Panc1 (cell line): ENCODE measurements at regions not wholly inside any gene's neighbourhood (a gene's known extent, or its start where the extent isn't known, plus 50 kb on each side); places are given as distances from the start of the nearest gene placed in this dataset.

ENCODE experiments used
- ATAC-seq: fragments of 200-7000 bp; cut with Tn5 transposase; 2 replicates; pipeline ENCODE4 v1.9.1; 2020; ENCODE audit warnings: mild to moderate bottlenecking, moderate library complexity
- BruUV-seq: library from RNA; stranded (reverse); fragments of 400-500 nt; replicated peaks from 2 replicates; lab custom pipeline; 2021; lab: Mats Ljungman, UMichigan
- CTCF ChIA-PET: fragments of 300-600 bp; sonication (Branson Sonifier 250); formaldehyde crosslinking; loops from one replicate; lab custom pipeline; 2022; ENCODE audit warnings: antibody characterized with exemption; lab: Charles Lee
- POLR2A ChIA-PET: fragments of 300-600 bp; sonication (Branson Sonifier 250); formaldehyde crosslinking; loops from one replicate; lab custom pipeline; 2022; ENCODE audit warnings: antibody characterized with exemption; lab: Charles Lee
- DNase-seq: peaks from one replicate; pipeline ENCODE4 v3.0.0-alpha.2; 2010; ENCODE audit warnings: low read depth, low spot score
- H3K27ac ChIP-seq: 2 replicates; pipeline ENCODE4 v1.5.1; 2011; ENCODE audit warnings: mild to moderate bottlenecking, low read length, inconsistent platforms
- H3K27me3 ChIP-seq: fragments of 200-500 bp; sonication (Bioruptor generic); 2 replicates; pipeline ENCODE4 v1.6.0; 2014; ENCODE audit warnings: low read length, inconsistent platforms; ENCODE audit not compliant: control insufficient read depth, insufficient read depth
- H3K36me3 ChIP-seq: fragments of 200-500 bp; sonication (Bioruptor generic); 2 replicates; pipeline ENCODE4 v1.5.1; 2014; ENCODE audit warnings: inconsistent platforms, mild to moderate bottlenecking, low read length, moderate library complexity; ENCODE audit not compliant: control insufficient read depth, insufficient read depth
- H3K4me1 ChIP-seq: 2 replicates; pipeline ENCODE4 v1.5.1; 2011; ENCODE audit warnings: inconsistent platforms, mild to moderate bottlenecking, low read length, moderate library complexity; ENCODE audit not compliant: control insufficient read depth, insufficient read depth
- H3K4me3 ChIP-seq, 2 experiments: 2 replicates each; pipeline ENCODE4 v1.5.1; 2011 to 2012; ENCODE audit warnings: low read depth in 2 of 2, low read length in 2 of 2, mild to moderate bottlenecking in 2 of 2, inconsistent platforms in 1 of 2, moderate library complexity in 1 of 2
- H3K9me3 ChIP-seq: fragments of 200-500 bp; sonication (Bioruptor generic); 2 replicates; pipeline ENCODE4 v1.5.1; 2014; ENCODE audit warnings: low read depth, mild to moderate bottlenecking, inconsistent platforms, low read length, moderate library complexity; ENCODE audit not compliant: control insufficient read depth, insufficient read depth
- CTCF ChIP-seq: fragments of 450-650 bp; IDR thresholded peaks from 2 replicates; pipeline ENCODE4 v1.5.1; 2017; ENCODE audit warnings: mild to moderate bottlenecking
- POLR2AphosphoS5 ChIP-seq: IDR thresholded peaks from 2 replicates; pipeline ENCODE4 v1.6.1; 2012; ENCODE audit warnings: mild to moderate bottlenecking, low read depth, low read length, moderate library complexity
- SIN3A ChIP-seq: IDR thresholded peaks from 2 replicates; pipeline ENCODE4 v1.6.1; 2012; ENCODE audit warnings: low read depth, mild to moderate bottlenecking, low read length, moderate library complexity, borderline replicate concordance; ENCODE audit not compliant: insufficient read depth
- TCF7L2 ChIP-seq: IDR thresholded peaks from 2 replicates; pipeline ENCODE4 v1.6.1; 2011; ENCODE audit warnings: mild to moderate bottlenecking, low read depth, low read length, inconsistent platforms
- in situ Hi-C: cut with HindIII; loops from 2 replicates; pipeline ENCODE4 v1.10.0; 2016; ENCODE audit warnings: low sequenced_read_pairs, low pct_unique_long_range_greater_than_20kb
- intact Hi-C: fragments of 100-400 bp; cut with micrococcal nuclease; formaldehyde crosslinking; loops from one replicate; pipeline ENCODE4 v1.10.0; 2022; ENCODE audit not compliant: unreplicated experiment
- TF ChIP-seq, protein P1 (sequence below), 2 experiments: IDR thresholded peaks; 2 replicates each; pipeline ENCODE4 v1.6.1; 2011 to 2012; ENCODE audit warnings: low read depth in 2 of 2, control low read depth in 1 of 2, low read length in 1 of 2, mild to moderate bottlenecking in 1 of 2, moderate library complexity in 1 of 2; ENCODE audit not compliant: insufficient read depth in 1 of 2

GRCh38 chr12:126998747-126999285, 1268.2 kb upstream of the TMEM132C start:
- H3K9me3 ChIP-seq: no peaks in the 10 kb centered on the region
- H3K36me3 ChIP-seq: no peaks in the 10 kb centered on the region
- TF ChIP-seq TCF7L2 (no peak), CTCF (no peak), SIN3A (no peak), POLR2AphosphoS5 (no peak)
- TF ChIP-seq, protein P1, sequence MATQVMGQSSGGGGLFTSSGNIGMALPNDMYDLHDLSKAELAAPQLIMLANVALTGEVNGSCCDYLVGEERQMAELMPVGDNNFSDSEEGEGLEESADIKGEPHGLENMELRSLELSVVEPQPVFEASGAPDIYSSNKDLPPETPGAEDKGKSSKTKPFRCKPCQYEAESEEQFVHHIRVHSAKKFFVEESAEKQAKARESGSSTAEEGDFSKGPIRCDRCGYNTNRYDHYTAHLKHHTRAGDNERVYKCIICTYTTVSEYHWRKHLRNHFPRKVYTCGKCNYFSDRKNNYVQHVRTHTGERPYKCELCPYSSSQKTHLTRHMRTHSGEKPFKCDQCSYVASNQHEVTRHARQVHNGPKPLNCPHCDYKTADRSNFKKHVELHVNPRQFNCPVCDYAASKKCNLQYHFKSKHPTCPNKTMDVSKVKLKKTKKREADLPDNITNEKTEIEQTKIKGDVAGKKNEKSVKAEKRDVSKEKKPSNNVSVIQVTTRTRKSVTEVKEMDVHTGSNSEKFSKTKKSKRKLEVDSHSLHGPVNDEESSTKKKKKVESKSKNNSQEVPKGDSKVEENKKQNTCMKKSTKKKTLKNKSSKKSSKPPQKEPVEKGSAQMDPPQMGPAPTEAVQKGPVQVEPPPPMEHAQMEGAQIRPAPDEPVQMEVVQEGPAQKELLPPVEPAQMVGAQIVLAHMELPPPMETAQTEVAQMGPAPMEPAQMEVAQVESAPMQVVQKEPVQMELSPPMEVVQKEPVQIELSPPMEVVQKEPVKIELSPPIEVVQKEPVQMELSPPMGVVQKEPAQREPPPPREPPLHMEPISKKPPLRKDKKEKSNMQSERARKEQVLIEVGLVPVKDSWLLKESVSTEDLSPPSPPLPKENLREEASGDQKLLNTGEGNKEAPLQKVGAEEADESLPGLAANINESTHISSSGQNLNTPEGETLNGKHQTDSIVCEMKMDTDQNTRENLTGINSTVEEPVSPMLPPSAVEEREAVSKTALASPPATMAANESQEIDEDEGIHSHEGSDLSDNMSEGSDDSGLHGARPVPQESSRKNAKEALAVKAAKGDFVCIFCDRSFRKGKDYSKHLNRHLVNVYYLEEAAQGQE (IDR thresholded peaks at IDR 0.05; ENCODE audit: insufficient read depth in 1 of 2, low read depth in 2 of 2, low read length in 1 of 2): no peak
- no peaks in the 10 kb centered on the region for H3K27me3 ChIP-seq
- H3K4me1 ChIP-seq: no peaks in the 10 kb centered on the region
- no peak overlapping the region for H3K4me3 ChIP-seq
- ATAC-seq (no peak), DNase-seq (no peak)
- in situ Hi-C loops: no loop called here
- no TSS peak for BruUV-seq
- ChIA-PET CTCF (no interaction called here), POLR2A (no interaction called here)
- intact Hi-C loops: no loop called here
- H3K27ac ChIP-seq: no peak overlapping the region

GRCh38 chr12:126999352-126999751, 1267.6 kb upstream of the TMEM132C start:
- intact Hi-C loops (no loop called here), in situ Hi-C loops (no loop called here)
- Histone ChIP-seq H3K4me3 (no peak overlapping the region), H3K36me3 (no peaks in the 10 kb centered on the region), H3K27ac (no peak overlapping the region), H3K9me3 (no peaks in the 10 kb centered on the region), H3K27me3 (no peaks in the 10 kb centered on the region), H3K4me1 (no peaks in the 10 kb centered on the region)
- ChIA-PET POLR2A (no interaction called here), CTCF (no interaction called here)
- BruUV-seq: no TSS peak
- DNase-seq: no peak
- TF ChIP-seq POLR2AphosphoS5 (no peak), CTCF (no peak), TCF7L2 (no peak), SIN3A (no peak)
- TF ChIP-seq, protein P1 (IDR thresholded peaks at IDR 0.05; ENCODE audit: insufficient read depth in 1 of 2, low read depth in 2 of 2, low read length in 1 of 2): no peak
- ATAC-seq: no peak
